Ammon's horn (tissue), 1 donor: ENCODE measurements at regions not wholly inside any gene's neighbourhood (a gene's known extent, or its start where the extent isn't known, plus 50 kb on each side); places are given as distances from the start of the nearest gene placed in this dataset.

Source experiments
- DNase-seq: peaks from one replicate; pipeline ENCODE4 v3.0.0-alpha.2; 2016; ENCODE audit warnings: low spot score

DNA sequence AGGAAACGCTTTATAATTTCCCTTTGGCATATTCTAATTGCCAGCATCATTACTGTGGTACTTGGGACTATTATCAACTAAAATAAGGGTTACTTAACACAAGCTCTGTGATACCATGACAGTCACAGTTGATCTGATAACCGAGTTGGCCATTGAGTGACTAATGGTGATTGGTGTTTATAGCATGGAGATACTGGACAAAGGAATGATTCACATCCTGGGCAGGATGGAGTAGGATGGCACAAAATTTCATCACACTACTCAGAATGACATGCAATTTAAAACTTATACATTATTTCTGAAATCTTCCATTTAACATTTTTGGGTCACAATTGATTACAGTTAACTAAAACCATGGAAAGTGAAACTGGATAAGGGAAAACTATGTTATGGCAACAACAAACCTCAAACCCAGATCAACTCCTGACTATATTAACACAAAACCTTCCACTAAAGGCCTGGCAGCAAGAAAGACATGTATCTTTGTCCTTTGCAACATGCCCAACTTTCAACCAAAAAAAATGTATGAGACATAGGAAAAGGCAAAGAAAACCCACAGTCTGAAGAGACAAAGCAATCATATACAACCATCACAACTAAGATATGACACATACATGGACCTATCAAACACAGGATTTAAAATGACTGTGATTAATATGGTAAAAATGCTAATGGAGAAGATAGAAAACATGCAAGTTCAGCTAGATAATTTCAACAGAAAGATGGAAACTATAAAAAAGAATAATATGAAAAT lies 208.5 kb upstream of the NRP1 start:
- no peak for DNase-seq

DNA sequence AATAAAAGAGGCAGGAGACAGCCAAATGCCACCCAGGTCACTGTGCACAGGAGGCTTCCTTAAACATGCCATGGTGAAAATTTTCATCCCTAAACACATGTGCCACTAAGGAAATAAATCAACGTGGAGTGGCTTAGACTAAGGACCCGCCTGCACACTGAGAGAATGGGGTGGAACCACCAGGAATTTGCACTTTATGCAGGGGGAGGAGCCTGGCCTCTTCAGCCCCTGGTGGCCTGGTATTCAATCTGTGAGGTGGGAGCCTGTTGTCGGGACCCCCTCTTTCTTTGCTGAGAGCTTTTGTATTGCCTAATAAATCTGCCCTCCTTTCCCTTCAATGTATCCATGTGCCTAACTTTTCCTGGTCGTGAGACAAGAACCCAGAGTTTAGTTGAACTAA lies 204.6 kb upstream of the NRP1 start:
- DNase-seq = no peak

DNA sequence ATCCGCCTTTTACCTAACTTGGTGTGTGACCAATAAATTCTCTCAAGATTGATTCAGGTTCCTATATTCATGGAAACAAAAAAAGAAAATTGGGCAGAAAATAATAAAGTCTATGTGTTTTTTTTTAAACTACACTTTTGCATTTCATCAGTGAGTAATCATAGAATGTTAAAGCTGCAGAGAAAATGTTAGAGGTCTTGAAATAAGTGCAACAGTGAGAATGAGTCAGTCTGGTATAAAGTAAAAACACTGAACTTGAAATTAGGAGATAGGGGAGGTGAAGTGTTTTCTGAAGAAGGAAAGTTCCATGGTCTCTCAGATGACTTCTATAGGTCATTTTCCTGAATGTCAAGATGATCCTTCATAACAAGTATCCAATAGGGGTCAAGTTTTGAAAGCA lies 202.6 kb upstream of the NRP1 start:
- DNase-seq = no peak

DNA sequence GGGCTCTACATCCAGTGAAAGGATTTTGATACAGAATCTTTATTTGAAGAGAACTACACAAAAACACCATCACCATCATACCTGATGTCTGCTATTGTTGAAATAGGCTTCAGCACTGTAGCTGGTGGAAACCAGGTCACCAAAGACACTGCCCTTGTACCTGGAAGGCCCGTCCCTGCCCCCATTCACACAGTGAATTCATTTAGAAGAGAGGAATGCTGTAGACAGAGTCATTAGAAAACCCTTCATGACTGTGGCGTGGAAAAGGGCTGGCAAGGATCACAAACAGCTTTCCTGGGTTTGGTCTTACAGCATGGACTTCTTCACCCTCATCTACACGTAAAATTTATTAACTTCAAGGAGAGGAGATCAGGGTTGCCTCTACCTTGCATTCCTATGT lies 202.0 kb upstream of the NRP1 start:
- DNase-seq = no peak

DNA sequence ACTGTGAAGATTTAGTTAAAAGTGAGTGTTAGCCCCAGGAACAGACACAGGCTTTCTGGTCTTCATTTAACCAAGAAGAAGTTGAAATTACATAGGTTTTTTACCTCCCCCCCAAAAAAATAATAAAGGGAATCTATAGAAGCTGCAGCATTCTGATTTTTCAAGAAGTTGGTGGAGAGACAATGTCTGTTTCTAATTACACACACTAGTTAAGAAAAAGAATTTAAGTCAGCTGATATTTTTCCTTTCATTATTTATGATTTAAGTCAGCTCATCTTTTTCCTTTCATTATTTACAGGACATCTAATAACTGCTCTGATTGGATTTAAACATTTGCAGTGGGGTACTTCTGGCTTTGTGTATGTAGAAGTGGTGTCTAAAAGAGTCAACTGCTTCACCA lies 201.4 kb upstream of the NRP1 start:
- no peak for DNase-seq

DNA sequence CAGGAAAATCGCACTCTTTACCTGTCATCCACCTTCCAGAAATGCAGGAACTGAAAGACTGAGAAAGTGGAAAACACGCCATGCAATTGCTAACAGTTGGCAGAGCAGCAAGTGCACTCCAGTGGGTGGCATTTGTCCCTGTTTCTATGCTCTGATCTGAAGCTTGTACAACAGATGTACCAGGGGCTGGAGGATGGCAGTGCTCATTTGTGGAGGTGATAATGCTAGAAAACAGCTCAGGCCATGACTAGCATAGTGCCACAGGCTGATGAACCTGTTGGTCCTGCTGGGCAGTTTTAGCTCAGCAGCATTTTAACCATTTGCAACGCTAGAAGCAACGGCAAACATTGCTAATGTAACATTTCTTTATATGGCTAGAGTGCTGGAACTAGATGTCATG lies 199.9 kb upstream of the NRP1 start:
- DNase-seq = peak; percentile 41

DNA sequence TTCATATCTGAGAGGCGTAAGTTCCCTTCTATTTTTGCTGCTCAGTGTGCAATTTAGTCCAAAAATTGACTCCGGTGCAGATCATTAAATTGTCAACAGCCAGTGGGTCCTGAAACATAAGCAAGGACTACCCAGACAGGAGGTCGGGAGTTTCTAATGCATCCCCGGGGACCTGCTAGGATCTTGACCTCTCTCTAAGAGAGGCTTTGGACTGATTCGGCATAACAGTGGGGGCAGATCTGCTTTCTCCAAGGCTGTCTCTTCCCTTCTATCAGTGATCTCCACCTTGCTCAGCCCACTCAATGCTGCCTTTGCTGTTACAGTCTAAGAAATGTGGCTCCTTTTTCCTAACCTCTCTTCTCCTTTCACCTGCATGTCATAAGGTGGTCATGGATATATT lies 199.1 kb upstream of the NRP1 start:
- DNase-seq = no peak

DNA sequence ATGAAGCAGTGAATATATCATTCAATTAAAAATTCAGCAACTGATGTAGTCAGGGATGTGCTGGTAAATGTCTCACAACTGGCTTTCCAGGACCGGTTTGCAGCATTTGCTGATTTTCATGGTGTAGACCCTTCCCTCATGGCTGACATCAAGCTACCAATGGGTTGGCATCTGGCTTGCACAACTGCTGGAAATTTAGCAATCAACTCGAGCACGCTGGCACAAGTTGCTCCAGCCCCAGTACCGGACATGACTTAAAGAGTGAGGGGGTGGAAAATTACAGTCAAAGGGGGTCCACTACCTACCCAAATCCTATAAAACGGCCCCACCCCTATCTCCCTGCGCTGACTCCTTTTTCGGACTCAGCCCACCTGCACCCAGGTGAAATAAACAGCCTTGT lies 198.4 kb upstream of the NRP1 start:
- DNase-seq = no peak

DNA sequence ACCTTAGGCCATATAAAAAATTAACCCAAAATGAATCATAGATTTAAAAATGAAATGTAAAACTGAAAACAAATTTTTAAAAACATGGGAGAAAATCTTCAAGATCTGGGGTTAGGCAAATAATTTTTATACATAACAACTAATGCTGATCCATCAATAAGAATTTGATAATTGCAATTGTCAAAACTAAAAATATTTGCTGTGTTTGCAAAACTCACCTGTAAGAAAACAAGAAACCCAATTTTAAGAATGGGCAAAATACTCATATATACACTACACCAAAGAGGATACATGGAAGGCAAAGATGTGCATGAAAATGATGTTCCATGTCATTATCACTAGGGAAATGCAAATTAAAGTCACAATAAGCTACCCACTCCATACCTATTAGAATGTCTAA lies 194.8 kb upstream of the NRP1 start:
- no peak for DNase-seq

DNA sequence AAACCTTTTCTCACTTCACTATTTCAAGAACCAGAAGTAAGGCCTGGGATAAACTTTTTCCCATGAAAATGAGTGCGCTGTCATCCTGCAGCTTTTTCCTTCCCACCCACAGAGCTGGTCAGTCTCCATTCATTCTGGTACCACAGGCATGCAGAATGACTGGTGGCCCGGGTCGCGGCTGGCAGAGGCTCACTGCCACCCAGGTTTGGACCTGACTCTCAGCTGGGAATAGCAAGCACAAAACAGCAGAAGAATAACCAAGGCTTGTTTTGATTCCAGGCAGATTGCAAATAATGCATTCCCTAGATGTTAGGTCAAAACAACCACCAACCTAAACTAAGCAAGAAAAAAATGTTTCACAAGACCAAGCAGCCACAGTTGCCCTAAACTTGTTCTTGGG lies 190.5 kb upstream of the NRP1 start:
- no peak for DNase-seq

DNA sequence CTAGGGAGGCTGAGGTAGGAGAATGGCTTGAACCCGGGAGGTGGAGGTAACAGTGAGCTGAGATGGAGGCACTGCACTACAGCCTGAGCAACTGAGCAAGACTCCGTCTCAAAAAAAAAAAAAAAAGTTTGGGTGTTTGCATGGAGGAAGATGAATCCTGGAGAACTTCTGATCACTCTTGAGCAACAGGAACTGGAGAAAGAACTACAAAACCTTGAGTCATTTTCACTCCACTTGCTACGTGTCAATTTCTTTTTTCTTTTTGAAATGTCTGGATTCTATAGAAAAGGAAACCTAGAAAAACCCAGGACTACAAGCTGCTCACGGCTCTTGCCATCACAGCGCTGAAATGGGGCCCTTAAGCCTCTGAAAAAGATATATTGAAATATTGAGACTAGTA lies 189.6 kb upstream of the NRP1 start:
- no peak for DNase-seq

DNA sequence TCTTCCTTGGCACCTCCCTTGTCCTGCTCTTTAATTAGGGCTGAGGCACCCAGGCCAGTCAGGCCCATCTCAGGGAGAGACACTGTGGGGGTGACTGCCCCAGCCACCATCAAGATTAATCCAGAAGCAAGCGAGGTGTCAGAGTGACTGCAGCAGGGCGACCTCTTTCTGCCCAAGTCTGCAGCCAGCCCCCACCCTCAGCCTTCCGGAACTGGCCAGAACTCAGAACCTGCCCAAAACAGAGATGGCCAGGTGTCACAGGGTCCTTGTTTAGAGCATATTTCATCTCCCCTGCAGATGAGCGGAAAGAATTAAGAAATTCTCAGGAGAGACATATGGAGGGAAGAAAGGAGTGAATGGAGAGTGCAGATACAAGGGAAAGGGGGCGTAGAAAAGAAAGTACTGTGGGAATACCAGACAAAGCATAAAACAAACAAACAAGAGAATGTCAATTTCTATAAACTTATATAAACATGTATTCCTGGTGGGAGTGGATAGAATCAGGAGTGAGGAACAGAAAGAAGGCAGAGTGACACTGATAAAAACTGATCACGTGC lies 188.8 kb upstream of the NRP1 start:
- no peak for DNase-seq

DNA sequence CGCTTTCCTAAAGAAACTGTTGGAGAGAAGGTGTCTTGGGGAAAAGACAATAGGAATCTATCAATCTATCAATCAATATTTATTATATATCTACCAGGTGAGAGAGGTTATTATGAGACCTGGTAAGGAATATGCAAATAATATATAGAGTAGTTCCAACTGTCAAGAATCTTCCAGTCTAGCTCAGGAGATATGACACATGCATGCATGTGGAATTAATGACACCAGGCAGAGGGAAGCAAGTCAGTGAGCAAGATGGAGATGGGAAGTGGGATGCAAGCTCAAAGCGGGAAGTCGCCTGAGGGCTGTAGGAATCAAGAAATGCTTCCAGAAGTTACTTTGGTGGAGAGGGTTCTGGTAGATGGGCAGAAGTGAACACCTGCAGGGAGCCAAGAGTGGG lies 187.4 kb upstream of the NRP1 start:
- DNase-seq = no peak

DNA sequence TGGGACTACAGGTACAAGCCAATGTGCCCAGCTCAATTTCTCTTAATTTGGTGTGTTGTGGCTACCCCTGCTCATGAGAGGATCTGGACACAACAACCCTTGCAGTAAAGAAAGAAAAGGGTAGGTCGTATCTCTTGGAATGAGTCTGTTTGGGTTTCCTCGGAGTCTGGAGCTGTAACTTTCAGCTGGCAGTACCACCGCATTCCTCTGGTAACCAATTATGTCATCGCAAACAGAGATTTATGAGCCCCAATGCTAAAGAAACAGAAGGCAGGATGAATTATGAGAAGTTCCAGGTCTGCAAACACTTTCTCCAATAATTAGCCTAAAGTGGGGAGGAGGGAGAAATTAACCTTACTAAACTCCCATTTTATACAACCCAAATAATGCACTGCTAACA lies 186.6 kb upstream of the NRP1 start:
- no peak for DNase-seq

DNA sequence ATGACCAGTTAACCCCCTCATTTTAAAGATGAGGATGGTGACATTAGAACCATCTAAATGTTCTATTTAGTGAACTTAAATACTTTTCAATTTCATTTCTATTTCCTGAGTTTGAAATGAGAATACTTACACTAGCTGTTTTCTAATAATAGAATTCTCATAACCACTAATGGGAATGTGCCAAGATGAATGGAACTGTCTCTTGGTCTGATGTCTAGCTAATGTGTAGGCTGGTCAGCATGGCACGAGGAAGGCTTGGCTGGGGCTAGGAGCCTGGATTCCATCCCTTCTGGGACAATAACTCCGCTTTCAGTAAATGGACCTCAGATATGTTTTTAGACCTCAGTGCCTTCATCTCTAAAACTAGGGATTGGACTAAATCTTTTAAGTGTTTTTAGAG lies 185.8 kb upstream of the NRP1 start:
- DNase-seq = no peak

DNA sequence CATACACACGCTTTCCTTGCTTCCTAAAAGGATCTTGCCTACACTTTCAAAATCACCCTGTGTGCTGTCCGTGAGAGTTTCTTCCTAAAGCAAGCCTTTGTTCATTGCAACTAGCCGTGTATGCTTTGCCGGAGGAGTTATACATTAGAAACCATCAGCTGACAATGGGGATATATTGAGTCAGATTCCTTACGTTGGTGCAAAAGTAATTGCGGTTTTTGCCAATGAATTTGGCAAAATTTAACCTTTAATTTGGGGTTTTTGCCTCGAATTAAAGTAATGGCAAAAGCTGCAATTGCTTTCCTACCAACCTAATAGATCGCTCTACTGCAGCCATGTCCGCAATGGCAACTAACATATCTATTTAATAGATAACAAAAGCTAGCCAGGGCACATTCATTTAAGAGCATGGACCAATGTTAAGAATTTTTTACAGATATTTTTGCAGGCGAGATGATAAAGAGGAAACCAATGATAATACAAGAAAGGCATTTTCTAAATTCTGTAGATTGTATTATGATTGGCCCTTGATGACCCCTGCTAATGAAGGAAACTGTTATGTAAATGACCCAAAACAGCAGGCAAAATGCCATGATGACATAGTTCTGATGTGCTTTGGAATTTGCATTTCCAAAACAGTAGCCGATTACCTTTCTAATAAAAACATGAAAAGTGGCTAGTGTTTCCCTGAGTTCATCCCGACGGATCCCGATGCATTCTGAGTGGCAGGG lies 184.8 kb upstream of the NRP1 start:
- DNase-seq = no peak

DNA sequence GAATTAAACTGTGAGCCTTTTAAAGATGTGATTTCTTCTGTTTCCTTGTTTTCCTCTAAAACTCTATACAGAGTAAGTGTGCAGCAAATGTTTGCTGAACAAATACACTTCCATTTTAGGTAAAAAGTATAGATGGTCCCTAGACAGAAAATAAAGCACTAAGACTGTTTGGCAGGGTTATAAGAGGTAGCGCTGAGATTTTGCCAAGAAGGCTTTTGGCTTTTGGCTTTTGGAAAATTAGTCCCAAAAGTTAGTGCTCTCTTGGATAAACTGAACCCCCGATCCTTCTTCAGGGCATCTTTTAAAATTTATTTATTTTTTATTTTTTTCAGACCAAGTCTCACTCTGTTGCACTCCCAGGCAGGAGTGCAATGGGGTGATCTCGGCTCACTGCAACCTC lies 175.7 kb upstream of the NRP1 start:
- no peak for DNase-seq

DNA sequence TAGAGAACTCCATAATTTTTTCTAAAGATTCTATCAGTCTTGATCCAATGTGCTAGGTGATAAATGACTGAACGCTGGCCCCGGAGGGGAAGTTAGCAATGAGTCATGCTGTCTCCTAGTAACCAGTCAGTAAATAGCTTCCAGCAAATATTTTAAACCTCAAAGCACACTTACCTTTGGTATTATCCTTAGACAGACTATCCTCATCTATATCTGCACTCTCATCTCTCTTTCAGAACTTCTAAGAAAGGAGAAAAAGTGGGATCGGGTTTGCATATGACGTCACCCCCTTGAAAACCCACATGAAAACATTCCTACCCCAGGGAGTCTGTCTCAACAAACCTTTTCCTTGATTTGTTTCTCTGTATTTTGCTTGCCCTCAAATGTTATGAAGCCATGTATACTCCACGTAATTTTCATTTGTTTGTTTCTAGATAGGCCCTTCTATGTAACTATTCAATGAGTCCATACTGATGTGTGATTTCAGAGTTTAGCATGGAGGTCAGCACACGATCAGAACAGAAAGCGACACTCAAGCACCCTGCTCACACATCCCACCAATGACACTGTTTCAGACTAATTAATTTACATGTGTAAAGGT lies 174.9 kb upstream of the NRP1 start:
- DNase-seq = peak; percentile 32

DNA sequence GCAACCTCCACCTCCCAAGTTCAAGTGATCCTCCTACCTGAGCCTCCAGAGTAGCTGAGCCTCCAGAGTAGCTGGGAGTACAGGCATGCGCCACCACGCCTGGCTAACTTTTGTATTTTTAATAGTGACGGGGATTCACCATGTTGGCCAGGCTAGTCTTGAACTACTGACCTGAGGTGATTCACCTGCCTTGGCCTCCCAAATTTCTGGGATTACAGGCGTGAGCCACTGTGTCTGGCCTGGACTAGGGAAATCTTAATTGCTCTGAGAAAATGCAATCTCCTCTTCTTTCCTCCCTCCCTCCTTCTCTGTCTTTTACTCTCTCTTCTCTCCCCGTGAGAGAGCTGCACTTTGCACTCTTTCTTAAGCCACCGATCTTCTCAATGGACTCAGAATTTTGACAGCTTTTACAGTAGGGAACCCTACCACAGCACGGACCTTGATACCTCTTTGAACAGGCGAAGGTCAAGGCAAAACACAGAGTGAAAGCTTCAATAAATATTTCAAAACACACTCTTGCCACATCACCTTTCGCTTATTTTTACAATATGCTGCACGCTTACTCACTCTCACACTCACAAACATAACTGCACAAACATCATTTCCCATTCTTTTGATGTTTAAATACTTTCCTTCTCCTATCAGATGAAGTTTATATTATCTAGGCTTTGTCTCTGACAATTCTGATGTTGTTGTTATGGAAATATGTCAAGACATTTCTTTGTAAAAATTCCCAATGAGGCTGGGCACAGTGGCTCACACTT lies 173.4 kb upstream of the NRP1 start:
- DNase-seq = no peak

DNA sequence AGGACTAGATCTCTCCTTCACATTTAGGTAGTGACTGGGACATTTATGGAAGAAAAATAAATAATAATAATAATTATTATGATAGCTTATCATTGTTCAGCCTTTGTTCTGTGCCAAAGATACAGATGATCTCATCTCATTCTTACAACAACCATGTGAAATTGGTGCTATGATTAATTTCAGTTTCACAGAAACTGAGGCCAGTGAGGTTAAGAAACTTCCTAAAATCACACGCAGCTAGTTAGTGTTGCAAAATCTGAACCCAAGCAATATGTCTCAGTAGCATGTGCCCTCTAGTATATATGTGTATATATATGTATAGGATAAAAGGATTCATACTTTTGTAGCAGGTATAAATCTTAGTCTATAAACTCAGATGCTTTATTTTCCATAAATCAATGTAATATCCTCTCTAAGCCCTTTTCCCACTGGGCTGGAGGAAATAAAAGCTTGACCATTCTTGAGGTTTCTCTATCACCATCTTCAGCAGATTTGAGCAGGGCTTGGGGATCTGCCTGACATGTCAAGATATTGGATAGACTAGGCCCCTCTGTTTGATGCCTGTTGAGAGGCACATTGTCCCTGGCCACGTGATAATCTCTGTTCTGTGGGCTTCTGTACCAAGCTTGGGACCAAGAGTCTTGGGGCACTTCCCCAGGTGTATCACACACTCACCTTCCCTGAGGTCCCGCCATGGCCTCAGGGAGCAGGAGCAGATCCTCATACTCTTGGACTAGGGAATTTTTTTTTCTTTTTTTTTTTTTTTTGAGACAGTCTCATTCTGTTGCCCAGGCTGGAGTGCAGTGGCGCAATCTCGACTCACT lies 172.6 kb upstream of the NRP1 start:
- no peak for DNase-seq

DNA sequence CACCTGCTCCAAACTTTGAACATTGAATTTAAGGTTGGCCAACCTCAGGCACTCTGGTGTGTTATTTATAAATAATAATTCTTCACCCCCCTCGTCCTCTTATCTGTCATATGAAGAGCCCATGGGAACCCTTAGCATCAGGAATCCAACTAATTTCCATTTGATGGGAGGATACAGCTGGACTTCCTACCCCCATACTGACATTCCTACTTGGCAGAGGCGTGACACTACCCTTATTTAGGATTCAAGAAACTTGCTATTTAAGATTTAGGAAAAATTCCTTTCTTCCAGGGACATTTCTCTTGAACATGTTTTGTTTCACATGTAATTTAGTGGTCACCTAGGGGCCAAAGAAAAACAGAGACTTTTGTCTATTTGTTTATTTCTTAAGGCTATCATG lies 171.9 kb upstream of the NRP1 start:
- no peak for DNase-seq

DNA sequence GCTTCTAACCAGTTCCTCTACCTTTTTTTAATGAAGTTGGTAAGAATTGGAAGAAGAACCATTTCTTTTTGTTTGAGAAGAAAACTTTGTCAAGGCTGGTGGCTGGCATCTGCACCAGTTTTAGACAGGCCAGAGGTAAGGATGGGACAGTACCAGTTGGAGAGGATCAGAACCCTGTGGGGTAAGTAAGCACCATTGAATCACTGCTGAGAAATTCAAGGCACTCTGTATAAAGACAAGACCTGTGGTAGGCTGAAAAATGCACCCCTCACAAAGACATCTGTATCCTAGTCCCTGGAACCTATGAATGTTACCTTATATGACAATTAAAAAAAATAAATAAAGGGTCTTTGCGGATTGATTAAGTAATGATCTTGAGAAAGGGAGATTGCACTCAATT lies 166.7 kb upstream of the NRP1 start:
- DNase-seq = no peak
